Fibroblast of lung (primary cell): ENCODE measurements at regions not wholly inside any gene's neighbourhood (a gene's known extent, or its start where the extent isn't known, plus 50 kb on each side); places are given as distances from the start of the nearest gene placed in this dataset.

ENCODE experiments used
- DNase-seq, 2 donors: peaks; one replicate each; pipeline versions ENCODE4 v3.0.0 to v3.0.0-alpha.2; 2010; ENCODE audit warnings: low read depth in 2 of 2
- H2AFZ ChIP-seq: 2 replicates; pipeline ENCODE4 v1.5.1; 2012; ENCODE audit warnings: low read length, control low read depth, inconsistent platforms
- H3K27ac ChIP-seq: 2 replicates; pipeline ENCODE4 v1.5.1; 2011; ENCODE audit warnings: low read length, control low read depth; ENCODE audit not compliant: insufficient read depth
- H3K27me3 ChIP-seq: 2 replicates; pipeline ENCODE4 v1.5.1; 2011; ENCODE audit warnings: mild to moderate bottlenecking, low read length; ENCODE audit not compliant: control insufficient read depth, insufficient read depth
- H3K36me3 ChIP-seq: 2 replicates; pipeline ENCODE4 v1.5.1; 2011; ENCODE audit warnings: low read length; ENCODE audit not compliant: control insufficient read depth, insufficient read depth
- H3K4me1 ChIP-seq: 2 replicates; pipeline ENCODE4 v1.5.1; 2011; ENCODE audit warnings: low read length; ENCODE audit not compliant: control insufficient read depth, insufficient read depth; ENCODE audit errors: extremely low read depth
- H3K4me2 ChIP-seq: 2 replicates; pipeline ENCODE4 v1.5.1; 2011; ENCODE audit warnings: low read length, control low read depth; ENCODE audit not compliant: insufficient read depth; ENCODE audit errors: extremely low read depth
- H3K4me3 ChIP-seq, 4 experiments: fragments of 200-600 bp in 1 of 4; sonication (generic) in 1 of 4; replicated peaks in 1 of 4; 2 replicates each; pipeline ENCODE4 v1.5.1; 2011 to 2016; ENCODE audit warnings: low read length in 4 of 4, low read depth in 3 of 4, mild to moderate bottlenecking in 3 of 4, control low read depth in 2 of 4, inconsistent platforms in 1 of 4, mixed read lengths in 1 of 4; ENCODE audit not compliant: insufficient read depth in 1 of 4; ENCODE audit errors: control extremely low read depth in 1 of 4
- H3K79me2 ChIP-seq: 2 replicates; pipeline ENCODE4 v1.5.1; 2012; ENCODE audit warnings: mild to moderate bottlenecking, low read length, inconsistent platforms; ENCODE audit not compliant: control insufficient read depth, insufficient read depth
- H3K9ac ChIP-seq: 2 replicates; pipeline ENCODE4 v1.5.1; 2011; ENCODE audit warnings: mild to moderate bottlenecking, low read length, control low read depth; ENCODE audit not compliant: insufficient read depth
- H3K9me3 ChIP-seq: 2 replicates; pipeline ENCODE4 v1.5.1; 2012; ENCODE audit warnings: low read depth, low read length; ENCODE audit not compliant: control insufficient read depth, insufficient read depth
- H4K20me1 ChIP-seq: 2 replicates; pipeline ENCODE4 v1.5.1; 2011; ENCODE audit warnings: low read length; ENCODE audit not compliant: control insufficient read depth, insufficient read depth; ENCODE audit errors: extremely low read depth
- CTCF ChIP-seq, 2 donors: IDR thresholded peaks in 1 of 2; conservative IDR thresholded peaks in 1 of 2; 1 replicate in 1 of 2; 2 replicates in 1 of 2; pipeline ENCODE4 v1.5.1; 2011 to 2012; ENCODE audit warnings: low read length in 2 of 2, control low read depth in 1 of 2, inconsistent platforms in 1 of 2, low read depth in 1 of 2, mild to moderate bottlenecking in 1 of 2
- EZH2 ChIP-seq: IDR thresholded peaks from 2 replicates; pipeline ENCODE4 v1.5.1; 2012; ENCODE audit warnings: low read length, control low read depth, mild to moderate bottlenecking; ENCODE audit errors: missing control alignments

GRCh38 chr3:148190441-148190990 is 507.2 kb upstream of the AGTR1 start:
- Histone ChIP-seq H3K4me1 (no peaks in the 10 kb centered on the region), H3K9me3 (no peaks in the 10 kb centered on the region), H3K4me3 (no peak overlapping the region), H2AFZ (no peak overlapping the region), H3K36me3 (no peaks in the 10 kb centered on the region), H3K27ac (no peak overlapping the region), H3K27me3 (no peaks in the 10 kb centered on the region), H3K4me2 (no peak overlapping the region), H3K9ac (no peak overlapping the region), H3K79me2 (no peaks in the 10 kb centered on the region), H4K20me1 (no peaks in the 10 kb centered on the region)
- peak in 1 of 2 donors; percentile 52 for DNase-seq
- TF ChIP-seq CTCF (conservative IDR thresholded peaks at IDR 0.05 in 1 of 2, IDR thresholded peaks at IDR 0.05 in 1 of 2; ENCODE audit: low read depth in 1 of 2, low read length in 2 of 2), result no peak

GRCh38 chr3:148191966-148192365 is 505.7 kb upstream of the AGTR1 start:
- no peaks in the 10 kb centered on the region for H3K9me3 ChIP-seq
- H3K36me3 ChIP-seq, result no peaks in the 10 kb centered on the region
- H3K79me2 ChIP-seq, result no peaks in the 10 kb centered on the region
- no peak for DNase-seq
- no peaks in the 10 kb centered on the region for H4K20me1 ChIP-seq
- no peaks in the 10 kb centered on the region for H3K27me3 ChIP-seq
- no peaks in the 10 kb centered on the region for H3K4me1 ChIP-seq
- no peak for TF ChIP-seq CTCF (conservative IDR thresholded peaks at IDR 0.05 in 1 of 2, IDR thresholded peaks at IDR 0.05 in 1 of 2; ENCODE audit: low read depth in 1 of 2, low read length in 2 of 2)
- no peak for TF ChIP-seq EZH2
- H3K4me3 ChIP-seq, result no peak overlapping the region
- H3K4me2 ChIP-seq, result no peak overlapping the region
- no peak overlapping the region for H3K27ac ChIP-seq
- no peak overlapping the region for H3K9ac ChIP-seq
- no peak overlapping the region for H2AFZ ChIP-seq

- Histone ChIP-seq H3K9me3 (no peaks in the 10 kb centered on the region), H2AFZ (no peak overlapping the region), H3K9ac (no peak overlapping the region), H4K20me1 (no peaks in the 10 kb centered on the region), H3K4me3 (no peak overlapping the region), H3K4me2 (no peak overlapping the region), H3K36me3 (no peaks in the 10 kb centered on the region), H3K27ac (no peak overlapping the region), H3K79me2 (no peaks in the 10 kb centered on the region), H3K27me3 (no peaks in the 10 kb centered on the region), H3K4me1 (no peaks in the 10 kb centered on the region)
- DNase-seq, result no peak
- TF ChIP-seq EZH2 (no peak), CTCF (conservative IDR thresholded peaks at IDR 0.05 in 1 of 2, IDR thresholded peaks at IDR 0.05 in 1 of 2; ENCODE audit: low read depth in 1 of 2, low read length in 2 of 2) (no peak)
Measured at GRCh38 chr3:148197061-148197460, 500.6 kb upstream of the AGTR1 start.
